H1 (cell line): ENCODE measurements at regions not wholly inside any gene's neighbourhood (a gene's known extent, or its start where the extent isn't known, plus 50 kb on each side); places are given as distances from the start of the nearest gene placed in this dataset.
A peak's percentile ranks its signal among the peaks of the same experiment; 100 is the strongest.

Experiments used
- CTCF ChIA-PET: fragments of 300-600 bp; sonication (Branson Sonifier 250); formaldehyde crosslinking; loops from one replicate; lab custom pipeline; 2021; ENCODE audit not compliant: partially characterized antibody; lab: Charles Lee
- POLR2A ChIA-PET: fragments of 300-600 bp; sonication (Branson Sonifier 250); formaldehyde crosslinking; loops from one replicate; lab custom pipeline; 2021; ENCODE audit warnings: inconsistent platforms; ENCODE audit not compliant: partially characterized antibody; lab: Charles Lee
- DNase-seq, 2 experiments: peaks; one replicate each; pipeline versions ENCODE4 v3.0.0 to v3.0.0-alpha.2; 2010 to 2022; ENCODE audit warnings: low spot score in 2 of 2, low read depth in 1 of 2, mixed read lengths in 1 of 2
- FAIRE-seq: peaks from 2 replicates; lab custom pipeline; 2011; peaks lifted over from hg19 to GRCh38; lab: Jason Lieb, UNC
- H2AFZ ChIP-seq: 2 replicates; pipeline ENCODE4 v1.8.1; 2012; ENCODE audit warnings: low read length, inconsistent platforms
- H2AK5ac ChIP-seq: 2 replicates; pipeline ENCODE4 v1.6.1; 2013; ENCODE audit warnings: low read depth, low read length
- H2BK120ac ChIP-seq: replicated peaks from 2 replicates; pipeline ENCODE3; 2013; ENCODE audit warnings: low read depth, low read length, inconsistent platforms
- H2BK12ac ChIP-seq: 2 replicates; pipeline ENCODE4 v1.6.1; 2013; ENCODE audit warnings: low read depth, low read length
- H2BK15ac ChIP-seq: 2 replicates; pipeline ENCODE4 v1.6.1; 2013; ENCODE audit warnings: low read length
- H2BK20ac ChIP-seq: 2 replicates; pipeline ENCODE4 v1.6.1; 2013; ENCODE audit warnings: low read length
- H2BK5ac ChIP-seq: 2 replicates; pipeline ENCODE4 v1.6.1; 2013; ENCODE audit warnings: low read depth, low read length
- H3K14ac ChIP-seq: 2 replicates; pipeline ENCODE4 v1.6.1; 2013; ENCODE audit warnings: inconsistent platforms; ENCODE audit not compliant: insufficient read length
- H3K18ac ChIP-seq: 2 replicates; pipeline ENCODE4 v1.6.1; 2013; ENCODE audit warnings: low read length; ENCODE audit errors: extremely low read depth
- H3K23ac ChIP-seq: 2 replicates; pipeline ENCODE4 v1.6.1; 2013; ENCODE audit warnings: inconsistent platforms; ENCODE audit not compliant: insufficient read length
- H3K23me2 ChIP-seq: 2 replicates; pipeline ENCODE4 v1.6.1; 2013; ENCODE audit warnings: low read depth, low read length
- H3K27ac ChIP-seq: 2 replicates; pipeline ENCODE4 v1.6.1; 2011; ENCODE audit warnings: low read depth, low read length, inconsistent platforms
- H3K27me3 ChIP-seq, 4 experiments: replicated peaks in 1 of 4; 1 replicate in 1 of 4; 2 replicates in 3 of 4; pipeline versions ENCODE4 v1.6.1 to v1.8.1; 2011 to 2013; ENCODE audit warnings: low read length in 3 of 4, mild to moderate bottlenecking in 3 of 4, inconsistent platforms in 2 of 4, mixed read lengths in 2 of 4, moderate library complexity in 1 of 4; ENCODE audit not compliant: control insufficient read depth in 3 of 4, insufficient read depth in 3 of 4; ENCODE audit errors: extremely low read depth in 1 of 4
- H3K36me3 ChIP-seq, 4 experiments: 2 replicates each; pipeline versions ENCODE4 v1.6.1 to v1.8.1; 2011 to 2013; ENCODE audit warnings: mild to moderate bottlenecking in 4 of 4, low read length in 3 of 4, moderate library complexity in 2 of 4, control low read depth in 1 of 4, inconsistent platforms in 1 of 4; ENCODE audit not compliant: insufficient read depth in 4 of 4, control insufficient read depth in 2 of 4
- H3K4ac ChIP-seq: replicated peaks from 2 replicates; pipeline ENCODE3; 2013; ENCODE audit warnings: low read length, low read depth, mixed read lengths, inconsistent platforms; ENCODE audit not compliant: insufficient read length
- H3K4me1 ChIP-seq, 4 experiments: replicated peaks in 1 of 4; 1 replicate in 1 of 4; 2 replicates in 3 of 4; pipeline versions ENCODE4 v1.6.1 to v1.8.1; 2011 to 2013; ENCODE audit warnings: low read length in 3 of 4, inconsistent platforms in 2 of 4, mixed read lengths in 1 of 4; ENCODE audit not compliant: insufficient read depth in 4 of 4, control insufficient read depth in 3 of 4
- H3K4me2 ChIP-seq, 2 experiments: 2 replicates each; pipeline versions ENCODE4 v1.6.1 to v1.8.1; 2011 to 2013; ENCODE audit warnings: low read depth in 2 of 2, low read length in 2 of 2, control low read depth in 1 of 2, inconsistent platforms in 1 of 2, mild to moderate bottlenecking in 1 of 2; ENCODE audit not compliant: insufficient read depth in 1 of 2
- H3K4me3 ChIP-seq, 4 experiments: fragments of 200-600, 300-600 bp in 1 of 4; sonication (generic), shearing (Covaris generic), sonication (Bioruptor Twin) in 1 of 4; 2 replicates each; pipeline versions ENCODE4 v1.5.1 to v1.8.1; 2011 to 2016; ENCODE audit warnings: low read length in 4 of 4, low read depth in 3 of 4, control low read depth in 2 of 4, inconsistent platforms in 2 of 4, mild to moderate bottlenecking in 2 of 4, mixed read lengths in 1 of 4, moderate library complexity in 1 of 4; ENCODE audit not compliant: insufficient read depth in 2 of 4; ENCODE audit errors: extremely low read depth in 1 of 4
- H3K56ac ChIP-seq: replicated peaks from 2 replicates; pipeline ENCODE3; 2013; ENCODE audit warnings: low read depth, mild to moderate bottlenecking, mixed read lengths, low read length, inconsistent platforms; ENCODE audit not compliant: insufficient read length
- H3K79me1 ChIP-seq: 2 replicates; pipeline ENCODE4 v1.6.1; 2013; ENCODE audit warnings: low read depth, low read length, control low read depth
- H3K79me2 ChIP-seq, 2 experiments: 2 replicates each; pipeline versions ENCODE4 v1.6.1 to v1.8.1; 2012 to 2013; ENCODE audit warnings: low read length in 2 of 2, mild to moderate bottlenecking in 2 of 2, inconsistent platforms in 1 of 2; ENCODE audit not compliant: insufficient read depth in 2 of 2, control insufficient read depth in 1 of 2
- H3K9ac ChIP-seq, 4 experiments: replicated peaks in 1 of 4; 1 replicate in 1 of 4; 2 replicates in 3 of 4; pipeline versions ENCODE4 v1.6.1 to v1.8.1; 2011 to 2013; ENCODE audit warnings: low read depth in 3 of 4, low read length in 3 of 4, control low read depth in 2 of 4, mild to moderate bottlenecking in 2 of 4, moderate library complexity in 2 of 4, inconsistent platforms in 1 of 4; ENCODE audit errors: extremely low read depth in 1 of 4
- H3K9me3 ChIP-seq, 2 experiments: 2 replicates each; pipeline versions ENCODE4 v1.6.1 to v1.8.1; 2012 to 2013; ENCODE audit warnings: mild to moderate bottlenecking in 2 of 2, moderate library complexity in 2 of 2, control low read depth in 1 of 2, inconsistent platforms in 1 of 2, low read depth in 1 of 2, low read length in 1 of 2, mixed read lengths in 1 of 2; ENCODE audit not compliant: insufficient read depth in 2 of 2
- H4K20me1 ChIP-seq, 2 experiments: replicated peaks in 1 of 2; 2 replicates each; pipeline versions ENCODE3 to v1.8.1; 2011 to 2013; ENCODE audit warnings: inconsistent platforms in 2 of 2, low read length in 2 of 2, mild to moderate bottlenecking in 1 of 2; ENCODE audit not compliant: insufficient read depth in 2 of 2, control insufficient read depth in 1 of 2
- H4K5ac ChIP-seq: 2 replicates; pipeline ENCODE4 v1.6.1; 2013; ENCODE audit warnings: low read length, low read depth, mixed read lengths, inconsistent platforms; ENCODE audit not compliant: insufficient read length
- H4K8ac ChIP-seq: 2 replicates; pipeline ENCODE4 v1.8.0; 2013; ENCODE audit warnings: mild to moderate bottlenecking, moderate library complexity, low read length, inconsistent platforms; ENCODE audit not compliant: insufficient read depth; ENCODE audit errors: extremely low read depth
- H4K91ac ChIP-seq: replicated peaks from 2 replicates; pipeline ENCODE3; 2013; ENCODE audit warnings: low read length, mixed read lengths, inconsistent platforms; ENCODE audit not compliant: insufficient read length
- BCL11A ChIP-seq, 2 experiments: IDR thresholded peaks; one replicate each; pipeline ENCODE4 v1.6.1; 2011; ENCODE audit warnings: low read depth in 2 of 2, low read length in 2 of 2, mild to moderate bottlenecking in 2 of 2
- CEBPB ChIP-seq: IDR thresholded peaks from 2 replicates; pipeline ENCODE4 v1.6.1; 2012; ENCODE audit warnings: low read depth, low read length
- CTBP2 ChIP-seq: IDR thresholded peaks from 2 replicates; pipeline ENCODE4 v1.7.0; 2011; ENCODE audit warnings: borderline replicate concordance, mild to moderate bottlenecking, moderate library complexity, mixed read lengths, low read length; ENCODE audit not compliant: insufficient read depth, insufficient read length
- EZH2 ChIP-seq: fragments of 200-600 bp; sonication (generic); IDR thresholded peaks from 2 replicates; pipeline ENCODE4 v1.7.1; 2012; ENCODE audit warnings: low read depth, mild to moderate bottlenecking, moderate library complexity, low read length, inconsistent platforms; ENCODE audit not compliant: severe bottlenecking
- FOSL1 ChIP-seq: IDR thresholded peaks from 2 replicates; pipeline ENCODE4 v1.6.1; 2011; ENCODE audit warnings: mild to moderate bottlenecking, low read depth, low read length, moderate library complexity; ENCODE audit not compliant: insufficient read depth
- GABPA ChIP-seq: IDR thresholded peaks from 2 replicates; pipeline ENCODE4 v1.6.1; 2011; ENCODE audit warnings: mild to moderate bottlenecking, low read length, moderate library complexity, borderline replicate concordance; ENCODE audit not compliant: insufficient read depth
- KDM1A ChIP-seq: fragments of 200-600, 300-600 bp; sonication (generic); IDR thresholded peaks from 2 replicates; pipeline ENCODE4 v1.7.1; 2016; ENCODE audit warnings: mild to moderate bottlenecking, low read length, borderline replicate concordance
- KDM5A ChIP-seq: fragments of 200-600 bp; IDR thresholded peaks from 2 replicates; pipeline ENCODE4 v1.7.1; 2012; ENCODE audit warnings: mild to moderate bottlenecking, low read length, inconsistent platforms, mixed read lengths
- MAFK ChIP-seq: IDR thresholded peaks from 2 replicates; pipeline ENCODE4 v1.6.1; 2012; ENCODE audit warnings: low read depth, mild to moderate bottlenecking, improper control_type of control experiment, low read length
- WGBS, 2 experiments: shearing (Covaris generic) in 1 of 2; methylation state at CpG; one replicate each; pipeline versions ENCODE4 v1.1.6 to v1.1.7; 2013 to 2015; ENCODE audit warnings: low lambda C conversion rate in 2 of 2, mixed read lengths in 2 of 2, inconsistent platforms in 1 of 2, low coverage in 1 of 2, missing lambda C conversion rate in 1 of 2; ENCODE audit not compliant: insufficient replicate concordance in 2 of 2, insufficient coverage in 1 of 2, insufficient read length in 1 of 2; ENCODE audit errors: extremely low coverage in 1 of 2, missing lambda C conversion rate in 1 of 2; 5-methylcytosine and 5-hydroxymethylcytosine counted together
- TF ChIP-seq, protein P1 (sequence below): IDR thresholded peaks from 2 replicates; pipeline ENCODE4 v1.6.1; 2012; ENCODE audit warnings: low read length, inconsistent platforms
- TF ChIP-seq, protein P2 (sequence below): IDR thresholded peaks from 2 replicates; pipeline ENCODE4 v1.6.1; 2012; ENCODE audit warnings: inconsistent platforms

DNA sequence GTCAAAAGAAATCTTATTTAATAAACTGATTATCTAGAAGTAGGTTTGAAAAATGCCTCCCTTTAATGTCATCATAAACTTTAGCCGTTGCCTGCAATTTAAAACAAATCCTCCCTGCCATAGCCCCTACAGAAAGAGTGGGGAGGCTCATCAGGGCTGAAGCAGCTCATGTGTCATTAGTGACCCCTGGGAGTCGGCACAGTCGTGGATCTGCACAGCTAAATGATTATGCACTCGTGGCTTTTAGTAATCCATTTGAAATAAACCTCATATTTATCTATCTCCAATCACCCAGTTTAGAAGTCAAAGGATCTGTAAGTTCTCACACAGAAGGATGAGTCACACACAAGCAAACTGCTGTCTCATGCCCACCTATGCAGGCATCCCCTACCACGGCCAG, 277.3 kb downstream of the SS18 start (continued):
- TF ChIP-seq CTBP2 = no peak

DNA sequence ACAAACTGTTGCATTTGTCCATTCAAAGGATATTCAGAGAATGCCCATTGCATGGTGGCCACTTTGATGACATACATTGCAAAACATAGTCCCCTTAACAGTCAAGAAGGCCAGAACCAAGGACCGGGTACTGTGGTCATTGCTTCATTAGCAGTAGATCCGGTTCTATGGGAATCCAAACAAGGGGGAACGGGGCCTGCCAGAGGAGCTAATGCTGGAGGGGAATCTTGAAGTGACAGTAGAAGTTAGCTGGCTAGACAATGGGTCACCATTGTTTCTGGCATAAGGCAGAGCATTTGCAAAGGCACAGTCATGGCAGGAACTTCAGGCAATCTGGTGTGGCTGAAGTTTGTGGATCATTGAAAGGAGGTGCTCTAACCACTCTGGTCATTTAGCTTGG, 279.7 kb downstream of the SS18 start:
- H2BK120ac ChIP-seq = no peak overlapping the region
- no peaks in the 10 kb centered on the region for H3K23me2 ChIP-seq
- H2BK12ac ChIP-seq = no peak overlapping the region
- FAIRE-seq = no peak
- no peak overlapping the region for H2BK5ac ChIP-seq
- H3K18ac ChIP-seq = no peak overlapping the region
- no peak overlapping the region for H3K14ac ChIP-seq
- H3K9me3 ChIP-seq = no peaks in the 10 kb centered on the region
- H4K5ac ChIP-seq = no peak overlapping the region
- H3K56ac ChIP-seq = no peak overlapping the region
- H2BK20ac ChIP-seq = no peak overlapping the region
- no peaks in the 10 kb centered on the region for H3K79me2 ChIP-seq
- H2AFZ ChIP-seq = no peak overlapping the region
- H3K79me1 ChIP-seq = no peaks in the 10 kb centered on the region
- no peak overlapping the region for H4K91ac ChIP-seq
- H2AK5ac ChIP-seq = no peak overlapping the region
- H3K4me1 ChIP-seq = no peaks in the 10 kb centered on the region
- H3K4me2 ChIP-seq = no peak overlapping the region
- no peaks in the 10 kb centered on the region for H4K20me1 ChIP-seq
- peak overlapping the region; percentile 47; the same call in 1 of the 2 replicates for H2BK15ac ChIP-seq
- DNase-seq = no peak
- no peaks in the 10 kb centered on the region for H3K36me3 ChIP-seq
- ChIA-PET CTCF (no interaction called here), POLR2A (no interaction called here)
- no peak overlapping the region for H3K23ac ChIP-seq
- H3K27me3 ChIP-seq = no peaks in the 10 kb centered on the region
- no peak overlapping the region for H3K9ac ChIP-seq
- H3K27ac ChIP-seq = no peak overlapping the region
- no peak overlapping the region for H3K4ac ChIP-seq
- H3K4me3 ChIP-seq = no peak overlapping the region
- 85% methylated on average over 3 of the region's 3 CpGs; no CpG with 5 or more reads in 1 of the 2 experiments for WGBS, 2 experiments
- no peak overlapping the region for H4K8ac ChIP-seq
- TF ChIP-seq KDM1A = no peak
- TF ChIP-seq, protein P1, sequence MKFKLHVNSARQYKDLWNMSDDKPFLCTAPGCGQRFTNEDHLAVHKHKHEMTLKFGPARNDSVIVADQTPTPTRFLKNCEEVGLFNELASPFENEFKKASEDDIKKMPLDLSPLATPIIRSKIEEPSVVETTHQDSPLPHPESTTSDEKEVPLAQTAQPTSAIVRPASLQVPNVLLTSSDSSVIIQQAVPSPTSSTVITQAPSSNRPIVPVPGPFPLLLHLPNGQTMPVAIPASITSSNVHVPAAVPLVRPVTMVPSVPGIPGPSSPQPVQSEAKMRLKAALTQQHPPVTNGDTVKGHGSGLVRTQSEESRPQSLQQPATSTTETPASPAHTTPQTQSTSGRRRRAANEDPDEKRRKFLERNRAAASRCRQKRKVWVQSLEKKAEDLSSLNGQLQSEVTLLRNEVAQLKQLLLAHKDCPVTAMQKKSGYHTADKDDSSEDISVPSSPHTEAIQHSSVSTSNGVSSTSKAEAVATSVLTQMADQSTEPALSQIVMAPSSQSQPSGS = no peak
- no peak for TF ChIP-seq GABPA
- TF ChIP-seq BCL11A (IDR thresholded peaks at IDR 0.05; ENCODE audit: low read depth in 2 of 2, low read length in 2 of 2) = no peak
- no peak for TF ChIP-seq MAFK
- TF ChIP-seq KDM5A = no peak
- no peak for TF ChIP-seq CEBPB
- TF ChIP-seq, protein P2, sequence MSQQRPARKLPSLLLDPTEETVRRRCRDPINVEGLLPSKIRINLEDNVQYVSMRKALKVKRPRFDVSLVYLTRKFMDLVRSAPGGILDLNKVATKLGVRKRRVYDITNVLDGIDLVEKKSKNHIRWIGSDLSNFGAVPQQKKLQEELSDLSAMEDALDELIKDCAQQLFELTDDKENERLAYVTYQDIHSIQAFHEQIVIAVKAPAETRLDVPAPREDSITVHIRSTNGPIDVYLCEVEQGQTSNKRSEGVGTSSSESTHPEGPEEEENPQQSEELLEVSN = no peak
- TF ChIP-seq FOSL1 = no peak
- TF ChIP-seq EZH2 = no peak
